ENCODE measurements at regions not wholly inside any gene's neighbourhood (a gene's known extent, or its start where the extent isn't known, plus 50 kb on each side); places are given as distances from the start of the nearest gene placed in this dataset.

DNA sequence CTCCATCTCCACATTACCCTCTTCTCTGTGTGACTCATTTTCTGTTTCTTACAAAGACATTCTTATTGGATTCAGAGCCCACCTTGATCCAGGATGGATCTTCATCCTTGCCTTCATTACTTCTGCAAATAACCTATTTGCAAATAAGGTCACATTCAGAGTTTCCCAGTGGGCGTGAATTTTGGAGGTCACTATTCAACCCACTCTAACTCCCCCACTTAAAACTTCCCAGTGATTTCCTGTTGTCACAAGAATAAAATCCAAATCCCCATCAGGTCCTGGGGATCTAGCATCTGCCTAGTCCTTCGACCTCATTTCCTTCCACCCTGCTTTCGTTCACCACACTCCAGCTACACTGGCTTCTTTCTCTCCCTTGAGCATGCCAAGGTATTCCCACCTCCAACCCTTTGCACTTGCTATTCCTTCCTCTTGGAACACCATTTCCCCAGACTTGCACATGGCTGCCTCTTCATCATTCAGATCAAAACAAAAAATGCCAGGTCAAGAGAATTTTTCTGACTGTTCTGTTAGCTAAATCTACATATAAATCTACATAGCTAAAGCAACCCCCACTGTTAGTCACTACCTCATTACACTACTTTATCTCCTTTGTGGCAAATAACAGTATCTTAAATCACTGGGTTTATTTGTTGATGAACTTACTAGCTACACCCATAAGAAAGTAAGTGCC, 187.2 kb downstream of the TOMM20 start:
- Histone ChIP-seq H3K27me3 (ENCODE audit: control insufficient read depth, insufficient read depth, low read length) (no peaks in the 10 kb centered on the region), H3K4me3 (ENCODE audit: low read depth, low read length) (no peak overlapping the region), H3K27ac (ENCODE audit: low read depth, low read length) (no peak overlapping the region), H3K9me3 (ENCODE audit: control insufficient read depth, insufficient read depth, low read length) (peaks cover 3% of the 10 kb centered on the region; the same call in 1 of the 2 replicates)
- DNase-seq (ENCODE audit: low read depth, low spot score), result no peak
- POLR2A ChIA-PET, result no interaction called here
- CTCF ChIA-PET, result interaction anchor here (0.6 kb wide), 1 partner anchor 205 kb away, joined by 10 read pairs; no protein-coding TSS in a partner anchor
- TF ChIP-seq, protein P1, sequence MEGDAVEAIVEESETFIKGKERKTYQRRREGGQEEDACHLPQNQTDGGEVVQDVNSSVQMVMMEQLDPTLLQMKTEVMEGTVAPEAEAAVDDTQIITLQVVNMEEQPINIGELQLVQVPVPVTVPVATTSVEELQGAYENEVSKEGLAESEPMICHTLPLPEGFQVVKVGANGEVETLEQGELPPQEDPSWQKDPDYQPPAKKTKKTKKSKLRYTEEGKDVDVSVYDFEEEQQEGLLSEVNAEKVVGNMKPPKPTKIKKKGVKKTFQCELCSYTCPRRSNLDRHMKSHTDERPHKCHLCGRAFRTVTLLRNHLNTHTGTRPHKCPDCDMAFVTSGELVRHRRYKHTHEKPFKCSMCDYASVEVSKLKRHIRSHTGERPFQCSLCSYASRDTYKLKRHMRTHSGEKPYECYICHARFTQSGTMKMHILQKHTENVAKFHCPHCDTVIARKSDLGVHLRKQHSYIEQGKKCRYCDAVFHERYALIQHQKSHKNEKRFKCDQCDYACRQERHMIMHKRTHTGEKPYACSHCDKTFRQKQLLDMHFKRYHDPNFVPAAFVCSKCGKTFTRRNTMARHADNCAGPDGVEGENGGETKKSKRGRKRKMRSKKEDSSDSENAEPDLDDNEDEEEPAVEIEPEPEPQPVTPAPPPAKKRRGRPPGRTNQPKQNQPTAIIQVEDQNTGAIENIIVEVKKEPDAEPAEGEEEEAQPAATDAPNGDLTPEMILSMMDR (IDR thresholded peaks at IDR 0.05; ENCODE audit: low read depth, low read length), result no peak

DNA sequence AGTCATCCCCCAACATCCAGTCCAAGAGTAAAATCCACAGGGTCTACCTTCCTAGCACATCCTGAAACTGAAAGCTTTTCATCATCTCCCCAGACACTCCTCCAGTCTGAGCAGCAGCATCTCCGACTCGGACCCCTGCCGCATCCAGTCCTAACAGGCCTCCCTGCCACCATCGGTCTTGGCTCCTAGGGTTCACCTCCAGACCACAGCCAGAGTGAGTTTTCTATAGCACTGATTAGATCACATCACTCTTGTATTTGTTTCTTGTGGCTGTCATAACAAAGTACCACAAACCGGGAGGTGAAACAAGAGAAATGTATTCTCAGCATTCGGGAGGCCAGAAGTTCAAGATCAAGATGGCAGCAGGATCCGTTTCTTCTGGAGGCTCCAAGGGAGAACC, 187.8 kb downstream of the TOMM20 start:
- CTCF ChIA-PET, result no interaction called here
- peaks cover 3% of the 10 kb centered on the region; the same call in 1 of the 2 replicates for H3K9me3 ChIP-seq (ENCODE audit: control insufficient read depth, insufficient read depth, low read length)
- no peak for DNase-seq (ENCODE audit: low read depth, low spot score)
- no peak overlapping the region for H3K27ac ChIP-seq (ENCODE audit: low read depth, low read length)
- no peak overlapping the region for H3K4me3 ChIP-seq (ENCODE audit: low read depth, low read length)
- TF ChIP-seq, protein P1 (IDR thresholded peaks at IDR 0.05; ENCODE audit: low read depth, low read length), result no peak
- H3K27me3 ChIP-seq (ENCODE audit: control insufficient read depth, insufficient read depth, low read length), result no peaks in the 10 kb centered on the region
- POLR2A ChIA-PET, result no interaction called here

DNA sequence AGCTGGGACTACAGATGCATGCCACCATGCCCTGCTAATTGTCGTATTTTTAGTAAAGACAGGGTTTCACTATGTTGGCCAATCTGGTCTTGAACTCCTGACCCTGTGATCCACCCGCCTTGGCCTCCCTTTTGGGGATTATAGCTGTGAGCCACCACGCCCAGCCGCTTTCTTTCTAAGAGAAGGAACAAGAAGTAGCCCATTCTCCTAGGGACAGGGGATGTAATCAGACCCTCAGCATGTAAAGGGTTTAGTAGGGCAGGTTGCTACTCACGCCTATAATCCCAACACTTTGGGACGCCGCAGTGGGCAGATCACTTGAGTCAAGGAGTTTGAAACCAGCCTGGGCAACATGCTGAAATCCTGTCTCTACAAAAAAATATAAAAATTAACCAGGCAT, 189.7 kb downstream of the TOMM20 start:
- no peaks in the 10 kb centered on the region for H3K27me3 ChIP-seq (ENCODE audit: control insufficient read depth, insufficient read depth, low read length)
- H3K27ac ChIP-seq (ENCODE audit: low read depth, low read length), result no peak overlapping the region
- H3K9me3 ChIP-seq (ENCODE audit: control insufficient read depth, insufficient read depth, low read length), result peaks cover 3% of the 10 kb centered on the region; the same call in 1 of the 2 replicates
- TF ChIP-seq, protein P1 (IDR thresholded peaks at IDR 0.05; ENCODE audit: low read depth, low read length), result no peak
- CTCF ChIA-PET, result no interaction called here
- no peak overlapping the region for H3K4me3 ChIP-seq (ENCODE audit: low read depth, low read length)
- DNase-seq (ENCODE audit: low read depth, low spot score), result no peak
- POLR2A ChIA-PET, result no interaction called here

DNA sequence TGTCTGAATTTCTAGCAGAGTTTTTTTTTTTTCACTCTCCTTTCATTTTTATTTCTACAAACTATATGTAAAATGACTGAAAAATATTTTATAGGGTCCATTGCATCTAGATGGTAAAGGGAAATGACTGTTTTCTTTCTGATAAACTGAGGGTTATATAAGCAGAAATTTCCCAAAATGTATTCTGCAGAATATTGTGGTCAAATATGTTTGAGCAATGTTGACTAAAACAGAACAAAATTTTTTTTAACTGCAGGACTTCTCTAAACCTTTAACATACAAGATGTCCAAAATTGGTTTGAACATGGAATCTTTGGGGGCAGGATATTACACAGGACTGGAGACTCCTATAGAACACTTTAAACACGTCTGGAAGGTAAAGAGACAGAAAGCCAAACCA, 190.5 kb downstream of the TOMM20 start:
- Histone ChIP-seq H3K27ac (ENCODE audit: low read depth, low read length) (no peak overlapping the region), H3K9me3 (ENCODE audit: control insufficient read depth, insufficient read depth, low read length) (peaks cover 3% of the 10 kb centered on the region; the same call in 1 of the 2 replicates), H3K4me3 (ENCODE audit: low read depth, low read length) (no peak overlapping the region), H3K27me3 (ENCODE audit: control insufficient read depth, insufficient read depth, low read length) (no peaks in the 10 kb centered on the region)
- no peak for DNase-seq (ENCODE audit: low read depth, low spot score)
- CTCF ChIA-PET, result no interaction called here
- TF ChIP-seq, protein P1 (IDR thresholded peaks at IDR 0.05; ENCODE audit: low read depth, low read length), result no peak
- POLR2A ChIA-PET, result no interaction called here

DNA sequence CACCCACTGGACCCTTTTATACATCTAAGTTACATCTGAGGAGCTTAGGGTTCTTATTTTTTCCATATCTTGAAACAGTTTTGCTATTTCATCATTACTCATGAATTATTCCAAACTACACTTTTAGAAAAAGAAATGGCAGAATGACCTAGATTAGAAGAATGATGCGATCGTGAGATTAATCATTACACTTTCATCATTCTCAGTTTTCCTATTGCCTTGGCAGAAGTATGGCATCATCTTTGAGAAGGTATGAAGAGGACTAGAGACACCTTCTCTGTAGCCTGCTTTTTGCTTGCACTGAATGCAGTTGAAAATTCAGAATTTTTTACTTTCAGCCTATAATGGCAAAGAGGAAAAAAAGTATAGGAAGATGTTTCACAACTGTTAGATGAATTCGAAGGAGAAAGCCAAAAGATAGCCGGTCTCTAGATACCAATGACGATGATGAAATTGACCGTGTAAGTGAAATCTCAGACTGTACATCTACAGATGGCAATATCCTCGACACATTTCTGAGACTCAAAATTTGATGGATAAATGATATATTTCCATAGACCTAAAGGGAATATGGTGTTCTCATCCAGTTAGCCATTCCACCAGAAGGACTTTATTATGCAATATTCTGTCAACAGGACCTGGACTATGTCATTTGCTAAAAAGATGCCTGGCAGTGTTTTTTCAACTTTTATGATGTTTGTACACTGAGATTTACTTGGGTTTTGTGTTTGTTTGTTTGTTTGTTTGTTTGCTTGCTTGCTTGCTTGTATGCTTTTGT, 191.8 kb downstream of the TOMM20 start:
- no peaks in the 10 kb centered on the region for H3K27me3 ChIP-seq (ENCODE audit: control insufficient read depth, insufficient read depth, low read length)
- DNase-seq (ENCODE audit: low read depth, low spot score), result no peak
- H3K4me3 ChIP-seq (ENCODE audit: low read depth, low read length), result no peak overlapping the region
- peaks cover 3% of the 10 kb centered on the region; the same call in 1 of the 2 replicates for H3K9me3 ChIP-seq (ENCODE audit: control insufficient read depth, insufficient read depth, low read length)
- ChIA-PET CTCF (interaction anchor here (0.6 kb wide), 1 partner anchor 193 kb away, joined by 3 read pairs; no protein-coding TSS in a partner anchor), POLR2A (no interaction called here)
- H3K27ac ChIP-seq (ENCODE audit: low read depth, low read length), result no peak overlapping the region
- TF ChIP-seq, protein P1 (IDR thresholded peaks at IDR 0.05; ENCODE audit: low read depth, low read length), result no peak

Measured in AG04450 (cell line).